Mucosa of descending colon (tissue), 3 donors: ENCODE measurements at regions not wholly inside any gene's neighbourhood (a gene's known extent, or its start where the extent isn't known, plus 50 kb on each side); places are given as distances from the start of the nearest gene placed in this dataset.

Source experiments
- ATAC-seq: fragments of 200-7000 bp; cut with Tn5 transposase; one replicate; pipeline ENCODE4 v1.9.1; 2020; ENCODE audit warnings: mild to moderate bottlenecking, moderate library complexity
- DNase-seq, 3 donors: peaks; one replicate each; pipeline ENCODE4 v3.0.0-alpha.2; 2020
- H3K36me3 ChIP-seq: fragments of 200-600 bp; one replicate; pipeline ENCODE4 v1.8.0; 2021; ENCODE audit warnings: low read depth, mild to moderate bottlenecking
- H3K4me1 ChIP-seq: fragments of 200-600 bp; one replicate; pipeline ENCODE4 v1.8.0; 2021; ENCODE audit warnings: low read depth, mild to moderate bottlenecking
- H3K4me3 ChIP-seq: fragments of 200-600 bp; one replicate; pipeline ENCODE4 v1.8.0; 2021; ENCODE audit warnings: mild to moderate bottlenecking
- H3K9me3 ChIP-seq: fragments of 200-600 bp; one replicate; pipeline ENCODE4 v1.8.0; 2021; ENCODE audit warnings: mild to moderate bottlenecking
- CTCF ChIP-seq: fragments of 200-600 bp; IDR thresholded peaks from one replicate; pipeline ENCODE4 v1.8.0; 2022; ENCODE audit warnings: antibody characterized with exemption, mild to moderate bottlenecking
- intact Hi-C, 2 donors: fragments of 100-400 bp; cut with DNase I in 1 of 2; cut with micrococcal nuclease in 1 of 2; formaldehyde crosslinking; loops; one replicate each; pipeline versions ENCODE4 v1.11.0 to v1.11.1; 2022; cut with DNase I, micrococcal nuclease
- donor health status: DM: no; HTN: no; CAD: no; lungs with moderate emphysema.
- donor health status: DM: no; HTN: no; CAD: no.
- donor health status: DM: no; HTN: yes; CAD: no.

GRCh38 chr14:76582447-76582846 lies 178.8 kb upstream of the VASH1 start:
- no peak for ATAC-seq
- intact Hi-C loops = no loop called here
- no peak for TF ChIP-seq CTCF
- DNase-seq = no peak
- Histone ChIP-seq H3K36me3 (no peaks in the 10 kb centered on the region), H3K9me3 (no peaks in the 10 kb centered on the region), H3K4me1 (no peaks in the 10 kb centered on the region), H3K4me3 (no peak overlapping the region)

- H3K9me3 ChIP-seq = no peaks in the 10 kb centered on the region
- intact Hi-C loops = no loop called here
- TF ChIP-seq CTCF = no peak
- ATAC-seq = no peak
- H3K4me3 ChIP-seq = no peak overlapping the region
- no peaks in the 10 kb centered on the region for H3K4me1 ChIP-seq
- DNase-seq = no peak
- no peaks in the 10 kb centered on the region for H3K36me3 ChIP-seq
Observed at GRCh38 chr14:76583174-76583573, 178.1 kb upstream of the VASH1 start.

GRCh38 chr14:76583805-76584204 lies 177.5 kb upstream of the VASH1 start:
- H3K4me1 ChIP-seq = no peaks in the 10 kb centered on the region
- no peaks in the 10 kb centered on the region for H3K9me3 ChIP-seq
- intact Hi-C loops = no loop called here
- no peak overlapping the region for H3K4me3 ChIP-seq
- no peaks in the 10 kb centered on the region for H3K36me3 ChIP-seq
- ATAC-seq (no peak), DNase-seq (no peak)
- no peak for TF ChIP-seq CTCF

GRCh38 chr14:76584271-76584702 lies 177.0 kb upstream of the VASH1 start:
- no peak for TF ChIP-seq CTCF
- Histone ChIP-seq H3K4me3 (no peak overlapping the region), H3K36me3 (no peaks in the 10 kb centered on the region), H3K9me3 (no peaks in the 10 kb centered on the region), H3K4me1 (no peaks in the 10 kb centered on the region)
- DNase-seq (no peak), ATAC-seq (no peak)
- intact Hi-C loops = no loop called here

GRCh38 chr14:76585616-76586015 lies 175.7 kb upstream of the VASH1 start:
- ATAC-seq = no peak
- Histone ChIP-seq H3K4me1 (no peaks in the 10 kb centered on the region), H3K9me3 (no peaks in the 10 kb centered on the region), H3K36me3 (no peaks in the 10 kb centered on the region), H3K4me3 (no peak overlapping the region)
- DNase-seq = no peak
- TF ChIP-seq CTCF = no peak
- intact Hi-C loops = no loop called here

- no peaks in the 10 kb centered on the region for H3K4me1 ChIP-seq
- DNase-seq (no peak), ATAC-seq (no peak)
- no peak for TF ChIP-seq CTCF
- H3K36me3 ChIP-seq = no peaks in the 10 kb centered on the region
- intact Hi-C loops = no loop called here
- H3K9me3 ChIP-seq = no peaks in the 10 kb centered on the region
- H3K4me3 ChIP-seq = no peak overlapping the region
Observed at GRCh38 chr14:76589246-76589645, 172.0 kb upstream of the VASH1 start.
